GM12878 (cell line): ENCODE measurements at regions not wholly inside any gene's neighbourhood (a gene's known extent, or its start where the extent isn't known, plus 50 kb on each side); places are given as distances from the start of the nearest gene placed in this dataset.

ENCODE experiments used
- ATAC-seq: fragments of 200-7000 bp; cut with Tn5 transposase; 3 replicates; pipeline ENCODE4 v1.9.1; 2020; ENCODE audit warnings: mild to moderate bottlenecking, moderate library complexity
- BruUV-seq: library from RNA; stranded (reverse); fragments of 400-500 nt; replicated peaks from 2 replicates; lab custom pipeline; 2021; lab: Mats Ljungman, UMichigan
- CTCF ChIA-PET: fragments of 300-600 bp; sonication (Branson Sonifier 250); formaldehyde crosslinking; extraction: SDS; loops from one replicate; lab custom pipeline; 2021; ENCODE audit warnings: inconsistent platforms; lab: Yijun Ruan, JAX
- POLR2A ChIA-PET: fragments of 350-600 bp; formaldehyde crosslinking; extraction: SDS; loops from one replicate; lab custom pipeline; 2021; ENCODE audit warnings: inconsistent platforms; lab: Charles Lee
- RAD21 ChIA-PET: fragments of 300-600 bp; sonication (Branson Sonifier 250); formaldehyde crosslinking; loops from one replicate; lab custom pipeline; 2023; ENCODE audit warnings: antibody characterized with exemption; ENCODE audit not compliant: unreplicated experiment; lab: Charles Lee
- SMC1A ChIA-PET: fragments of 300-600 bp; sonication (Branson Sonifier 250); formaldehyde crosslinking; loops from one replicate; lab custom pipeline; 2023; ENCODE audit not compliant: unreplicated experiment, uncharacterized antibody; lab: Charles Lee
- DNase-seq: peaks from one replicate; pipeline ENCODE4 v3.0.0-alpha.2; 2011; ENCODE audit warnings: low read depth, low spot score
- FAIRE-seq: peaks from 3 replicates; lab custom pipeline; 2011; peaks lifted over from hg19 to GRCh38; lab: Jason Lieb, UNC
- H2AFZ ChIP-seq: 2 replicates; pipeline ENCODE4 v1.6.0; 2011; ENCODE audit warnings: low read depth, low read length, control low read depth; ENCODE audit not compliant: control insufficient read depth
- H3K27ac ChIP-seq: 2 replicates; pipeline ENCODE4 v1.5.1; 2011; ENCODE audit warnings: control low read depth; ENCODE audit not compliant: control insufficient read depth, insufficient read depth
- H3K27me3 ChIP-seq, 2 experiments: replicated peaks in 1 of 2; 2 replicates each; pipeline versions ENCODE4 v1.6.0 to v1.6.1; 2011; ENCODE audit warnings: low read length in 1 of 2; ENCODE audit not compliant: control insufficient read depth in 2 of 2, insufficient read depth in 2 of 2
- H3K36me3 ChIP-seq, 2 experiments: 2 replicates each; pipeline ENCODE4 v1.5.1; 2011; ENCODE audit warnings: low read length in 1 of 2; ENCODE audit not compliant: control insufficient read depth in 2 of 2, insufficient read depth in 2 of 2
- H3K4me1 ChIP-seq: 2 replicates; pipeline ENCODE4 v1.6.1; 2011; ENCODE audit warnings: mild to moderate bottlenecking, low read length, moderate library complexity, mixed read lengths; ENCODE audit not compliant: control insufficient read depth, insufficient read depth
- H3K4me2 ChIP-seq: 2 replicates; pipeline ENCODE4 v1.6.0; 2011; ENCODE audit warnings: control low read depth; ENCODE audit not compliant: control insufficient read depth, insufficient read depth
- H3K4me3 ChIP-seq: fragments of 200-600 bp; sonication (generic); 2 replicates; pipeline ENCODE4 v1.5.1; 2016
- H3K79me2 ChIP-seq: 2 replicates; pipeline ENCODE4 v1.6.0; 2011; ENCODE audit warnings: low read length; ENCODE audit not compliant: control insufficient read depth, insufficient read depth
- H3K9ac ChIP-seq: 2 replicates; pipeline ENCODE4 v1.8.0; 2011; ENCODE audit warnings: low read length, control low read depth, mixed read lengths; ENCODE audit not compliant: control insufficient read depth, insufficient read depth
- H3K9me3 ChIP-seq: replicated peaks from 3 replicates; pipeline ENCODE4 v1.5.1; 2011; ENCODE audit warnings: mild to moderate bottlenecking, low read length; ENCODE audit not compliant: control insufficient read depth, insufficient read depth
- H4K20me1 ChIP-seq: 2 replicates; pipeline ENCODE4 v1.6.0; 2011; ENCODE audit not compliant: control insufficient read depth, insufficient read depth
- E4F1 ChIP-seq: fragments of 450-650 bp; IDR thresholded peaks from 2 replicates; pipeline ENCODE4 v1.6.1; 2018; ENCODE audit warnings: borderline replicate concordance, mild to moderate bottlenecking; ENCODE audit not compliant: partially characterized antibody
- EP300 ChIP-seq, 2 experiments: fragments of 150-350 bp in 1 of 2; IDR thresholded peaks; 2 replicates each; pipeline ENCODE4 v1.6.1; 2011 to 2012; ENCODE audit warnings: low read depth in 2 of 2, low read length in 2 of 2, borderline replicate concordance in 1 of 2, improper control_type of control experiment in 1 of 2, inconsistent platforms in 1 of 2; ENCODE audit not compliant: control insufficient read depth in 1 of 2
- MYC ChIP-seq: IDR thresholded peaks from 2 replicates; pipeline ENCODE4 v1.6.1; 2011; ENCODE audit warnings: mild to moderate bottlenecking, low read length, moderate library complexity, inconsistent platforms; ENCODE audit not compliant: insufficient read depth, insufficient replicate concordance, insufficient read length, severe bottlenecking
- NFYB ChIP-seq: IDR thresholded peaks from 2 replicates; pipeline ENCODE4 v1.6.1; 2011; ENCODE audit warnings: low read depth, mild to moderate bottlenecking, low read length, improper control_type of control experiment, moderate library complexity; ENCODE audit not compliant: insufficient read depth
- RBBP5 ChIP-seq: fragments of 200-600 bp; sonication (generic); conservative IDR thresholded peaks from 2 replicates; pipeline ENCODE4 v1.6.1; 2016
- RUNX3 ChIP-seq: IDR thresholded peaks from 2 replicates; pipeline ENCODE4 v1.6.1; 2012; ENCODE audit warnings: low read length, inconsistent platforms
- TARDBP ChIP-seq: IDR thresholded peaks from 2 replicates; pipeline ENCODE4 v1.6.1; 2016; ENCODE audit warnings: borderline replicate concordance
- TBL1XR1 ChIP-seq: IDR thresholded peaks from 2 replicates; pipeline ENCODE4 v1.6.1; 2012; ENCODE audit warnings: low read depth, low read length, improper control_type of control experiment
- ZBTB33 ChIP-seq: fragments of 450-650 bp; IDR thresholded peaks from 2 replicates; pipeline ENCODE4 v1.6.1; 2017; ENCODE audit warnings: mild to moderate bottlenecking
- ZNF274 ChIP-seq: IDR thresholded peaks from one replicate; pipeline ENCODE4 v1.8.0; 2011; ENCODE audit not compliant: insufficient read length, insufficient read depth
- ZNF622 ChIP-seq: fragments of 450-650 bp; IDR thresholded peaks from 2 replicates; pipeline ENCODE4 v1.6.1; 2017; ENCODE audit warnings: mild to moderate bottlenecking, inconsistent platforms
- WGBS: methylation state at CpG from one replicate; pipeline ENCODE4 v1.1.6; 2016; ENCODE audit warnings: low lambda C conversion rate; ENCODE audit not compliant: insufficient replicate concordance, insufficient coverage; ENCODE audit errors: missing lambda C conversion rate; 5-methylcytosine and 5-hydroxymethylcytosine counted together
- in situ Hi-C: fragments of 300-500 bp; cut with MboI; formaldehyde crosslinking; loops from 9 replicates; pipeline ENCODE4 v1.14.3; 2018; ENCODE audit warnings: mixed read lengths
- intact Hi-C: fragments of 100-400 bp; cut with micrococcal nuclease; formaldehyde crosslinking; loops from one replicate; pipeline ENCODE4 v1.14.2; 2022; ENCODE audit not compliant: unreplicated experiment

- Histone ChIP-seq H3K4me2 (0 out of 2 replicates have a peak overlapping the region, but pooled peaks have one; percentile 2), H3K27ac (no peak overlapping the region), H3K27me3 (no peaks in the 10 kb centered on the region), H3K36me3 (no peaks in the 10 kb centered on the region), H3K9me3 (no peaks in the 10 kb centered on the region; the same call in 2 of the 3 replicates)
- WGBS = 38% methylated on average over 16 of the region's 16 CpGs
- TF ChIP-seq RBBP5 = no peak
- TF ChIP-seq RUNX3 = peak; percentile 22; the same call in 1 of the 2 replicates
- 0 out of 2 replicates have a peak, but pooled peaks have one; percentile 11 for TF ChIP-seq TARDBP
- TF ChIP-seq ZNF274 = no peak
- TF ChIP-seq MYC = no peak
- TF ChIP-seq, all 136 proteins: peak for 2
- no peak for ATAC-seq
- FAIRE-seq = no peak
- ChIA-PET POLR2A (interaction anchor here (0.6 kb wide), 1 partner anchor 854 kb away, joined by 4 read pairs; the partner anchor contains the start of gene SOX4), SMC1A (no interaction called here), RAD21 (no interaction called here), CTCF (no interaction called here)
- Histone ChIP-seq H3K4me3 (no peak overlapping the region), H3K9ac (no peak overlapping the region), H3K79me2 (no peaks in the 10 kb centered on the region), H2AFZ (peak overlapping the region; percentile 48; the same call in 1 of the 2 replicates), H3K4me1 (no peaks in the 10 kb centered on the region), H4K20me1 (no peaks in the 10 kb centered on the region)
- intact Hi-C loops = no loop called here
- no peak for DNase-seq
- BruUV-seq = no TSS peak
- in situ Hi-C loops = no loop called here
Observed at GRCh38 chr6:22447249-22448196, 121.8 kb upstream of the HDGFL1 start.

GRCh38 chr6:22448291-22448711 is 121.1 kb upstream of the HDGFL1 start:
- no peak for DNase-seq
- H3K4me3 ChIP-seq = no peak overlapping the region
- ChIA-PET POLR2A (no interaction called here), CTCF (no interaction called here), SMC1A (no interaction called here), RAD21 (no interaction called here)
- no peak overlapping the region for H3K4me2 ChIP-seq
- intact Hi-C loops = no loop called here
- no peak for FAIRE-seq
- WGBS = 81% methylated on average over 6 of the region's 6 CpGs
- H3K4me1 ChIP-seq = no peaks in the 10 kb centered on the region
- no peaks in the 10 kb centered on the region for H3K36me3 ChIP-seq
- H3K79me2 ChIP-seq = no peaks in the 10 kb centered on the region
- no peaks in the 10 kb centered on the region for H4K20me1 ChIP-seq
- ATAC-seq = no peak
- H3K9ac ChIP-seq = no peak overlapping the region
- no peak overlapping the region for H3K27ac ChIP-seq
- H3K27me3 ChIP-seq = no peaks in the 10 kb centered on the region
- no TSS peak for BruUV-seq
- H3K9me3 ChIP-seq = no peaks in the 10 kb centered on the region; the same call in 2 of the 3 replicates
- no peak overlapping the region for H2AFZ ChIP-seq
- in situ Hi-C loops = no loop called here
- TF ChIP-seq ZBTB33 = no peak
- TF ChIP-seq NFYB = no peak
- TF ChIP-seq E4F1 = no peak
- TF ChIP-seq TBL1XR1 = no peak
- TF ChIP-seq EP300 (IDR thresholded peaks at IDR 0.05; ENCODE audit: borderline replicate concordance in 1 of 2, control insufficient read depth in 1 of 2, low read depth in 2 of 2, low read length in 2 of 2) = no peak
- no peak for TF ChIP-seq ZNF622
